ENCODE measurements at regions not wholly inside any gene's neighbourhood (a gene's known extent, or its start where the extent isn't known, plus 50 kb on each side); places are given as distances from the start of the nearest gene placed in this dataset.
A peak's percentile ranks its signal among the peaks of the same experiment; 100 is the strongest.

- CTCF ChIA-PET, result no interaction called here
- POLR2A ChIA-PET (ENCODE audit: low non-redundant PET), result no interaction called here
- H3K27ac ChIP-seq, result no peak overlapping the region
- no peak for TF ChIP-seq CTCF (conservative IDR thresholded peaks at IDR 0.05; ENCODE audit: low read depth)
- DNase-seq (ENCODE audit: low spot score), result peak; percentile 9
Observed at GRCh38 chr2:223513771-223514455, 88.2 kb downstream of the SCG2 start.

- no peak overlapping the region for H3K27ac ChIP-seq
- TF ChIP-seq CTCF (conservative IDR thresholded peaks at IDR 0.05; ENCODE audit: low read depth), result no peak
- no peak for DNase-seq (ENCODE audit: low spot score)
- CTCF ChIA-PET, result interaction anchor here (0.7 kb wide), 1 partner anchor 60 kb away, joined by 3 read pairs; no protein-coding TSS in a partner anchor
- POLR2A ChIA-PET (ENCODE audit: low non-redundant PET), result no interaction called here
Observed at GRCh38 chr2:223519471-223519870, 82.7 kb downstream of the SCG2 start.

- TF ChIP-seq CTCF (conservative IDR thresholded peaks at IDR 0.05; ENCODE audit: low read depth), result no peak
- no peak for DNase-seq (ENCODE audit: low spot score)
- H3K27ac ChIP-seq, result no peak overlapping the region
- POLR2A ChIA-PET (ENCODE audit: low non-redundant PET), result no interaction called here
- CTCF ChIA-PET, result interaction anchor here (0.7 kb wide), 1 partner anchor 392 kb away, joined by 3 read pairs; no protein-coding TSS in a partner anchor
Observed at GRCh38 chr2:223522796-223523195, 79.4 kb downstream of the SCG2 start.

- ChIA-PET POLR2A (ENCODE audit: low non-redundant PET) (no interaction called here), CTCF (interaction anchor here (0.7 kb wide), 1 partner anchor 392 kb away, joined by 3 read pairs; no protein-coding TSS in a partner anchor)
- peak; percentile 44 for DNase-seq (ENCODE audit: low spot score)
- H3K27ac ChIP-seq, result no peak overlapping the region
- TF ChIP-seq CTCF (conservative IDR thresholded peaks at IDR 0.05; ENCODE audit: low read depth), result no peak
Observed at GRCh38 chr2:223523551-223524001, 78.6 kb downstream of the SCG2 start.

GRCh38 chr2:223524066-223524465, 78.1 kb downstream of the SCG2 start:
- ChIA-PET CTCF (no interaction called here), POLR2A (ENCODE audit: low non-redundant PET) (no interaction called here)
- H3K27ac ChIP-seq, result no peak overlapping the region
- DNase-seq (ENCODE audit: low spot score), result no peak
- TF ChIP-seq CTCF (conservative IDR thresholded peaks at IDR 0.05; ENCODE audit: low read depth), result no peak

GRCh38 chr2:223526106-223526505, 76.1 kb downstream of the SCG2 start:
- DNase-seq (ENCODE audit: low spot score), result no peak
- ChIA-PET POLR2A (ENCODE audit: low non-redundant PET) (no interaction called here), CTCF (interaction anchor here (0.5 kb wide), 1 partner anchor 346 kb away, joined by 3 read pairs; no protein-coding TSS in a partner anchor)
- no peak overlapping the region for H3K27ac ChIP-seq
- TF ChIP-seq CTCF (conservative IDR thresholded peaks at IDR 0.05; ENCODE audit: low read depth), result no peak

Measured in RWPE1 (cell line).